Hematopoietic multipotent progenitor cell treated with erythropoietin and hydrocortisone succinate and interleukin-3 and kit ligand, for 6 days (in vitro differentiated cells): ENCODE measurements at regions not wholly inside any gene's neighbourhood (a gene's known extent, or its start where the extent isn't known, plus 50 kb on each side); places are given as distances from the start of the nearest gene placed in this dataset.
"Not testable (repeated sequence)": the region's sequence is repeated elsewhere in the genome, so short reads cannot be mapped to it uniquely, and the experiment has no call there.

Source experiments
- DNase-seq: peaks from one replicate; pipeline ENCODE4 v3.0.0-alpha.2; 2015

DNA sequence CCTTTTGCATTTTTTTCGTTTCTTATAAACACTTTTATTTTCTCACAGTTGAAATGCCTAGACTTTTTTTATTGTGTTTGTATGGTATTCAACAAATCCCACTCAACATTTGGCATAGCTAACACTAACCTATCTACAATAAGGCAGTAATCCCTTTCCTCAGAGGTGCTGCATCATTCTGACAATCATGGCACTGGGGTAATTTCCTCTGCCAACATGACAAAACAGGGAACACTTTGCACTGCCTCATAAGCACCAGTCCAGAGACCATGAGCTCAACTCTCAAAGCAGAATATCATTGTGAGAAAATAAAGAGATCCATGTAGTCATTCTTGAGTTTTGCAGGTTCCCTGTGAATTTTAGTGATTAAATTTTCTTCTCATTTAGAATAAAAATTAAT is 183.8 kb upstream of the INTU start:
- no peak for DNase-seq

DNA sequence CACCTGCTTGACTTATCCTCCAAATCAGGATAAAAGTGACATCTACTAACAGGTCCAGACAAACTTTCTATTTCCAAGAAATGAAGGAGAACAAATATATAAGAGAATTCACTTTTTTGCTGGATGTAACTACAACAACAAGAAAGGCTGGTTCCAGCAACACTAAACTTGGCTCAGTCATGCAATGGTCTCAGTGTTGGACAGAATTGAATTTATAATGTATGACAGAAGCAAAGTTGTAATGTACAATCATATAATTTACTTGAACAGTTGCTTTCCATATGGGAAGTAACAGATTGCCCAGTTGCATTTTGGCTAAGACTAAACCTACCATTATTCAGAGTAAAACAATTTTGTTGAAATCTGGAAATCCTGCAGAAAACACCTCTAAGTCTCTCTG is 183.3 kb upstream of the INTU start:
- DNase-seq: no peak

DNA sequence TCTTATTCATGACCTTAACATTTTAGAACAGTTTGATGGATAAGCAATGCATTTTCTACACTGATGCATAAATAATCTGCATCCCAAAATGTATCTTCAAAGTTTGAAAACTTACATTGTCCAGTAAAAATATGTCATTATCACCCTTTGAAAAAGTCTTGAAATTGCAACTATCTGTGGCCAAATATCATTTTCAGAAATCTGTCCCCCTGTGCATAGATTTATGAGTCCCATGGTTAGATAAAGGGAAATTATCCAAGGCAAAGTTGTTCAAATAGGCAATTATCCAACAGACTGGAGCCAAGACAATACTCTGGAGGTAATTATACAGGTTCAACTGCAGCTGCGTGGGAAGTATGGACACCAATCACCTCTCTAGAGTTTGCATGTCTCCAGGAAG is 182.5 kb upstream of the INTU start:
- DNase-seq: no peak

DNA sequence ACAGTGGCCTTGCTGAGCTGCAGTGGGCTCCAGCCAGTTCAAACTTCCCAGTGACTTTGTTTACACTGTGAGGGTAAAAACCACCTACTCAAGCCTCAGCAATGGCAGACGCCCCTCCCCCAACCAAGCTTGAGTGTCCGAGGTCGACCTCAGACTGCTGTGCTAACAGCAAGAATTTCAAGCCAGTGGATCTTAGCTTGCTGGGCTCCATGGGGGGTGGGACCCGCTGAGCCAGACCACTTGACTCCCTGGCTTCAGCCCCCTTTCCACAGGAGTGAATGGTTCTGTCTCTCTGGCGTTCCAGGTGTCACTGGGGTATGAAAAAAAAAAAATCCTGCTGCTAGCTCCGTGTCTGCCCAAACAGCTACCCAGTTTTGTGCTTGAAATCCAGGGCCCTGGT is 168.9 kb upstream of the INTU start:
- no peak for DNase-seq

DNA sequence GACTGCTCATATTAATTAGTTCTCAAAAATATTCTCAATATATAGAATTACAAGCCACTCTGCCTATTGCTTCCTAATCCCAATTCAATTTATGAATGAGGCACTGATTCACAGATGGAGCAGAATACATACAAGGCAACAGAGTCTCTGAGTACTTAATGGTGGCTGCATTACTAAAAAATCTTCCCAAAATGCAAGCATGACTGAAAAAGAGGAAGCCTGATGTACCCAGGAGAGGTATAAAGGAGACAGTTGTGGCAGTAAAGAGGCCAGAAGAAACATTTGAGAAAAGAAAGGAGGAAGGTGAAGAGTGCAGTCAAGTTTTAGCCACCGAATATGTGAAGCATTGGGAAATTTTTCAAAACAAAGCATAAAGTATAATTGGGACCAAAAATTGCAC is 163.2 kb upstream of the INTU start:
- no peak for DNase-seq

DNA sequence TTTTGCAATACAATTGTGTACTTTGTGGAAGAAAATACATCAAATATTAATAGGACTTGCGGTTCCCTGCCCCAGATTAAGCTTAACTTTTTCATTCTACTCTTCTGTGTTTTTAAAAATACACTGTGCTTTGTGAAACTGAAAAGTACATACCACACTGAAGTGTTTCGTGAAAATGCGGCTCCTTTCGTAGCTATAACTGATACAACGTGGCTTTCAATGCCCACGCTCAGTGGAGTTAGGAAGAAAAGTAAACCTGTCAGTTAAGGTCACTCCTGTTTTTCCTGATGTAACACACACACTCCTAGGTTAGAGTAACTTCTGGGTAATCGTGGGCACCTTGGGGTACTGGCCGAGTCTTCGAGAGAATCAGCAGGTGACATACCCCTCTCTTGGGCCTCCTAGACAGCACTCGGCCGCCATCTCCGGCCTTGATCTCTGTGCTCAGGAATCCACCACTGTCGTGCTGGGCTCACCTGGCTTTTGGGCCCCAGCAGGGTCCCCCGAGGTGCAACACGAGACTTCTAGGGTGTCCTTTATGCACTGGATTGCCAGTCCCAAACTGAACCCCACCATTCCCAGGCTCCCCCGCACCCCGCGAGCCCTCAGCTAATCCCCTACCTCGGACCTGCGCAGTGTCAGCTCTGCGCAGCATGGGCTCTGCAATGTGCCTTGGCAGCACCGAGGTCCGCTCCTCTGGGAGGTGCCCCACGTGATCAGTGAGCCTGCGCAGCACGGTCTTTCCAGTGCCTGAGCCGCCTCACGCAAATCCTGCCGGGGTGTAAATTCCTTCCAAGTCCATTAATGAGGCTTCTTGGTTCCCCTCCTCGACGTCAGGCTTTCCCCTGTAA is 162.6 kb upstream of the INTU start:
- no peak for DNase-seq

DNA sequence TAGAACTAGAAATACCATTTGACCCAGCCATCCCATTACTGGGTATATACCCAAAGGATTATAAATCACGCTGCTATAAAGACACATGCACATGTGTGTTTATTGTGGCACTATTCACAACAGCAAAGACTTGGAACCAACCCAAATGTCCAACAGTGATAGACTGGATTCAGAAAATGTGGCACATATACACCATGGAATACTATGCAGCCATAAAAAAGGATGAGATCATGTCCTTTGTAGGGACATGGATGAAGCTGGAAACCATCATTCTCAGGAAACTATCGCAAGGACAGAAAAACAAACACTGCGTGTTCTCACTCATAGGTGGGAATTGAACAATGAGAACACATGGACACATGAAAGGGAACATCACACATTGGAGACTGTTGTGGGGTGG is 154.5 kb upstream of the INTU start:
- not testable (repeated sequence) for DNase-seq

DNA sequence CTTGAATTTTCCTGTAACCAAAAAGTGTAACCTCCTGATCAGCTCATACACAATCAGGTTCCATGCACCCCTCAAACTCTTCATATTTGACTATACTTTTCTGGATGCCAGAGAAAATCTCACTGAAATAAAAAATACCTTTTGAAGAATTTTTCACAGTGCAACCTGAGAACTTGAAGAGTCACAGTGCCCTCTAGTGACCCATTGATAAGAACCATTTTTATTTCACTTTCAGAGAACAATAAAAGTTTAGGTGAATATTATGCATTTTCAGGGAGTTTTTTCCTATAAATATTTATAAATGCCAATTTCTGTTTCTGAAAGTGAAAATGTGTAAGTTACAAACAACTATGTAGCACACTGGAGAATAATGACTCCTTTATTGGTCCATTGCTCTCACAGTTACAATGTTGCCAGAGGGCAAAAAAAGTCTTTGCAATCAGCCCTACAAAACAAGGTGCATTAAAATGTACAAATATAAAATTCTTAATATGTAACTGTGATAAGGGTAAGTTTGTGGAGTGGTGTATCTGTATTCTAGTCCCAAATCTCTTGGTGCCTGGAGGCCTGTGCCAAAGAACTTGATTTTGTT is 153.6 kb upstream of the INTU start:
- DNase-seq: peak; percentile 64

DNA sequence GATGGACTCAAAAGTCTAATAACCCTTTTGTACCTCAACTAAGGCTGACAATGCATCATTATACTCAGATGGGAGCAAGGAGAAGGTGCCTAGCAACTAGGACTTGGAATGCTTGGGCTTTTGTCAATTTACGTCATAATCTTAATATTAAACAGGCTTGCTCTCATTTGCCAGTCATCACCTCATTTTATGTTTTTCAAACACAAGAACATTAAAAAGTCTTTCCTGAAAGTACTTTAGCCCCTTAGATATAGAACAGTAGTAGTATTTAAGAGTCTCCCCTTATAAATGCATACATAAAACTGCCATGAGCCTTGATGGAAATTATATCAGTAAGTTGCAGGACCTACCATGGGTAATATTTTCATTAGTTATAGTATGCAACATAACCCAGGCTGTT is 150.7 kb upstream of the INTU start:
- DNase-seq: no peak

DNA sequence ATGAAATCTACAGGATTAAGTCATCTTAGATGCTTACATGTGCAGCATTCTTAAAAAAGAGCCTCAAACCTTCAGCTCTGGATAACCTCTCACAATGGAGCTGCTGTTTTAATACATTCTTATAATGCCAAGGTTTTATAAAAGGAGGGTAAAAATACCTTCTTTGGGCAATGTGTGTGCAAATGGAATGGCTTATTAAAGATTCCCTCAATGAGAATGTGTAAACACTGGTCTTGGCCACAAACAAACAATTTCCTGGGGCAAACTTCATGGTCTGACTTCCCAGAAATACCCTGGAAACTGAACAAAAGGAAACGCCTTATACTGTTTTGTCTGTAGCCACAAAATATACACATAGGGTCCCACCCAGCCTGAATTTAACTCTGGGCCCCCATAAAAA is 148.6 kb upstream of the INTU start:
- DNase-seq: no peak

DNA sequence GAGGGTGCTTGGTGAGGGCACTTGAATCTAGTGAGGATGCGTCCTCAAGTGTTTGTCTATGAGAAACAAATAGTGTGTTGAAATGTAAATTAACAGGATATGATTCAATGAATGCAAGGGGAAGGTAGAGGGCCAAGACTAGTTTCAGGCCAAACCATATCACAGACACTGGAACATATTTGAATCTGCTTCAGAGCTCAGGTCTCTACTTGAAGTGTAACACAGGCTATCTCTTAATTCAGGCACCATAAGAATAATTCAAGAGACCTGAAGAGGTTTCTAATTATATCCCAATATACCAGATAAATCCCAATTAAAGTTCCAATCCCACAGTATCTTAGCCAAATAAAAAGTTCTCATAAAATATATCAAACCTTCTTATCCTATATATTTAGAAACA is 146.5 kb upstream of the INTU start:
- DNase-seq: no peak

DNA sequence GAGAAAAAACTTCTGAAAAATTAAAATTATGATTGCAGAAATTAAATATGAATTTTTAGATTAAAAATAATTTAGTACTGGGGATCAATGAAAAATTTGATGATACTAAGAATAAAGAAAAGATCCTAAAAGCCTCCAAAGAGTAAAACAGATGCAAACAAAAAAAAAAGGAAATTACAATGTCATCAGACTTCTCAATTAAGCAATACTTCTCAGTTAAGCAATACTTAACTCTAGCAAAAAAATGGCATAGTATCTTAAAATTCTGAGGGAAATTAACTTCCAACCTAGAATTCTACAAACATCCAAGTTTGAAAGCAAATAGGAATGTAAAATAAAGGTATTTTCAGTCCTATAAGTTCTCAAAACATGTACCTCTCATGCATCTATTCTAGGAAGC is 141.2 kb upstream of the INTU start:
- DNase-seq: peak; percentile 14

DNA sequence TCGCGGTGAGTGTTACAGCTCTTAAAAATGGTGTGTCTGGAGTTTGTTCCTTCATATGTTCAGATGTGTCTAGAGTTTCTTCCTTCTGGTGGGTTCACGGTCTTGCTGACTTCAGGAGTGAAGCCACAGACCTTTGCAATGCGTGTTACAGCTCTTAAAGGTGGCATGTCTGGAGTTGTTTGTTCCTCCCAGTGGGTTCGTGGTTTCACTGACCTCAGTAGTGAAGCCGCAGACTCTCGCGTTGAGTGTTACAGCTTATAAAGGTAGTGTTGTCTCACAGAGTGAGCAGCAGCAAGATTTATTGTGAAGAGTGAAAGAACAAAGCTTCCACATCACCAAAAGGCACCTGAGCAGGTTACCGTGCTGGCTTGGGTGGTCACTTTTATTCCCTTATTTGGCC is 135.9 kb upstream of the INTU start:
- DNase-seq: not testable (repeated sequence)

DNA sequence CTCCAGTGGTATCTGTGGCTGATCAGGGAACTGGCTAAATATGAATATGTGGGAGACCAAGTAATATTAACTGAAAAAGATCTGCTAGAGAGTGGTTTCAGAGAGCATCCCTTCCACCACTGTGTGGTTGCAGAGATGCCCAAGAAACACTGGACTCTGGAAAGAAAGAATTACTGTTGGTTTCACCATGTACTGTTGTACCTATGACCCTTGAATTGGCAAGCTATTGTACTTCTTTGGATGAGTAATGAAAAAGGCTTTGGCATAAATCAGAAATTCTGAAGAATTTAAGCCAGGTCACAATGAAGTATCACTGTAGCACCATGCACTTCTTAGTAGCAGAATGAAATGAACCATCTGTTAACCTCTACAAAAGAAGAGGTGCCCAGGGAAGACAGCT is 134.4 kb upstream of the INTU start:
- DNase-seq: no peak

DNA sequence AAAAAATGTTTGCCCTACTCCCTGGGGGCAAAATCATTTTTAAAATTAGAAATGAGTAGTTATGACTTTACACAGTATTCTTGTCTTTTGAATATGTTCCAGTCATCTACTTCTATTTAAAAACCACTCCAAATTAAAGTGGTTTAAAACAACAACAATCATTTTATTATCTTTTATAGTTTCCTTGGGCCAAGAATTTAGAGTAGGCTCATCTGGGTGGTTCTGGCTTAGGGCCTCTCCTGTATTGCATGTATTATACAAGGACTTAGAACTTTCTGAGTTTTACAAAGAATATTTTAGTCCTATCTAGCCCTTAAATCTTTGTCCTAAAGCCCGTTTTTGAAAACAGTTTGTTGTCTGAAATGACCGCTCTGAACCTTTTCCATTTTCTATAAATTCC is 132.5 kb upstream of the INTU start:
- DNase-seq: no peak

DNA sequence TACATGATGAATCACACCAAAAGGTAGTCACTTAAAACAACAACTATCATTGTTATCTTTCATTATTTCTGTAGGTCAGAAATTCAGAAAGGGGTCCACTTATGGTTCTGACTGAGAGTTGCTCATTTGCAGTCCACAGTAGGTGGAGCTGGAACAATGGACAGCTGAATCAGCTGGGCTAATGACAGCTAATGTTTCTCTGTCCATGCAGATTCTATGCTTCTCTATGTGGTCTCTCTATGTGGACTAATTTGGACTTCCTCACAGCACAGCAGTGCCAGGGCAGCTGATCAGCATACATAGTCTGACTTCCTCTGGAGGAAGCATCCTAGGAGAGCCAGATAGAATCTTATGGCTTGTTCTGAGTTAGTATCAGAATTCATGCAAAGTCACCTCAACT is 131.7 kb upstream of the INTU start:
- peak; percentile 5 for DNase-seq

DNA sequence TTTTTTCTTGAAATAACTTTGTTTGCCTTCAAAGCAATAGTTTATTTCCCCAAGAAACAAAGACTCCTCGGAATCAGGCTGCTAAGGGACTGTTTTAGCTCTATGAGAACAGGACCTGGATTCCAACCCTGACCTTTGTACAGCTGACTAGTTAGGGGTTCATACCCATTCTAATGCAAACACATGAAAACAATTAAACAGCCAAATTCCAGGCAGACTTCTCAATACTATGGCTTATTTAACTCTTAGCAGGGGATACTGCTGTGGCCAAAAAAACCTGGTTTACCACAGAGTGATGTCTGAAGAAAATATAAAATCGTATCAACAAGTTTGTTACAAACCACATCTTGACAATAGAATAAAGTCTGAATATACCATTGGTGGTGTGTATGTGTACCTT is 129.6 kb upstream of the INTU start:
- no peak for DNase-seq

DNA sequence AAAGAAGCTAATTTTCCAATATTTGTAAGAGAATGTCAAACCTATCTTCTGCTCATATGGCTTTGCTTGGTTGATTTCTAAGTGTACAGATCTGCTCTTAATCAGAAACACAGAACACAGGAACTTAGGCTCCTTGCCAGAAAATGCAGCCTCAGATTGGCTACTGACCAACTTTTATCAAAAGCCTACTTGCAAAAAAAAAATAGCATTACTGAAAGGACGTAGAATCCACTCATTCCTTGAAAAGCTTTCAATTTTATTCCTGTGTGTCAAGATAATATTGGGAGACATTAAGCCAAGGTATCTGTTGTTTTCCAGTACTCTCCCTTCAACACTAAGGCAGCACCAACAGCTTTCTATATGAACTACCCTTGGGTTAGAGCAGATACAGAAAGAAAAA is 127.6 kb upstream of the INTU start:
- DNase-seq: peak; percentile 54

DNA sequence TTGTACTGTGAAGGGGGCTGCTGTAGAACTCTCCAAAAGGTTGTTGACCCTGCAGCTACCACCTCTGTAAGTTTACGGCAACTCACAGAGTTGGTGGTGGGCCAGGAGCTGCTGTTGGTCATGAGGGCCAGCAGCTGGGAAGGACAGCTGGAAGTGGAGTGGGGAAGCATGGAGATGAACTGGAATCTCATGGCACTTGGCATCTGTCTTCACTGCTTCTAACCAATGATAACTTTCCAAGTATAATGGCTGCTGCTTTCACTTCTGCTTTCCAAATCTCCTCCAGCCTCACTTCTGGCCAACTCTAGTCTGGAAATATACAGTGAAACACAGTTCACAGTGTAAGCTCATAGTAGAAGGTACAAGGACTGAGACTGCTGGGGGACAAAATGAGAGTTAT is 126.5 kb upstream of the INTU start:
- DNase-seq: no peak

DNA sequence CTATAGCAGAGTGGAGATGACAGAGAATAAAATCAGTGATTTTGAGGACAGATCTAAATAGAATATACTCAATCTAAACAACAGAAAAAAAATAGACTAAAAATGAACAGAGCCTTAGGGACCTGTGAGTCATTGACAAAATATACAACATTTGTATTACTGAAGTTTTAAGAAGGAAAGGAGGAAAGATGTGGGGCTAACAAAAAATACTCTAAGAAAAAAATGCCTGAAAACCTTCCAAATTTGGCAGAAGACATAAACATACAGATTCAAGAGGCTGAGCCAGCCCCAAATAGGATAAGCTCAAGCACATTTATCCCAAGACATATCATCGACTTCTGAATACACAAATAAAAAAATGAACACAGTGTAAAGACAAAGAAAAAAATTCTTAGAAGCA is 123.6 kb upstream of the INTU start:
- no peak for DNase-seq

DNA sequence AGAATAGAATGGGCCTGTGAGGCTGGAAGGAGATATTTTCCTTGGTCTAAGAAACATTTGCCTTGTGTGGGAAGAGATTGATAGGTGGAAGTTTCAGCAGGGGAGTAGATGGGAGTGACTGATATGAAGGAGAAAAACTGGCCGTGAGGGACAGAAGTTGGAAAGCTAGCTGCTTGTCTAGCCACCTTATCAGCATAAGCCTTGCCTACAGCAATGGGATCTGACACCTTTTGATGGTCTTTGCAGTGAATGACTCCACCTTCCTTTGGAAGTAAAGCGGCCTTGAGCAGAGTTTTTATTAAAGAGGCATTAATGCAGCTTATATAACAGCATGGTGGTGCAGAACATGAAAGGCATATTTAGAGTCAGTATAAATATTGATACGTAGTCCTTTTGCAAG is 120.1 kb upstream of the INTU start:
- not testable (repeated sequence) for DNase-seq

DNA sequence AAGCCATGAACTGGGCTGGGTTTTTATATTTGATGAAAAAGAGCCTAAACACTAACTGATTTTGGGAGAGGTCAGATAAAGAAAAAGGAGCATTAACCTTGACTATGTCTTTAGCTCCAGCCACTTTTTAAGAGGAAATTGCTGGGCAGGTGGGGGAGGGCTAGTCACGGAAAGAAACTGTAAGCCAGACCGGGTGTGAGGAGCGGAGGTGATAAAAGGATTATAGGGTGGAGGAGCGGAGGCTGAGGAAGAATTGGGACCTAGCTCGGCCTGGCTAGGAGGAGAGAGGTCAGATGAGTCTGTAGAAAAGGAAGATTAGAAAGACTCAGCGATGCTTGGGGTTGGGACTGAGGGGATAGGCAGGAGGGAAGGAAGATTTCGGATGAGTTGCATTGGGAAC is 117.5 kb upstream of the INTU start:
- not testable (repeated sequence) for DNase-seq

DNA sequence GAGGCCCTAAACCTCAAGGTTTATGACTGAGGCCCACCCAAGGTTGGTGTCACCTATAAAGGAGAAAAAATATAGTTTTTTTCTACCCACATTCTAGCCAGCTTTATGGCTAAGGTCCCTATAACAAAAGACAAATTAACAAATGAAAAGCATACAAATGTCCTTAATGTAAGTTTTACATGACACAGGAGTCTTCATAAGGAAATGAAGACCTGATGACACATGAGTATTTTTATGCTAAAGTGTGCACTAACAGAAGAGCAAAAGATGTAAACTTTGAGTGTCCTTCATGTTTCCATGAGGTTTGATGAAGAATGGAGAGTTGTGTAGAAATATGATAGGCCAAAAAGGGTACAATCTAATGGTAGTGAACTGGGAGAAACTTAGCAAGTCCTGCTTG is 114.7 kb upstream of the INTU start:
- no peak for DNase-seq

DNA sequence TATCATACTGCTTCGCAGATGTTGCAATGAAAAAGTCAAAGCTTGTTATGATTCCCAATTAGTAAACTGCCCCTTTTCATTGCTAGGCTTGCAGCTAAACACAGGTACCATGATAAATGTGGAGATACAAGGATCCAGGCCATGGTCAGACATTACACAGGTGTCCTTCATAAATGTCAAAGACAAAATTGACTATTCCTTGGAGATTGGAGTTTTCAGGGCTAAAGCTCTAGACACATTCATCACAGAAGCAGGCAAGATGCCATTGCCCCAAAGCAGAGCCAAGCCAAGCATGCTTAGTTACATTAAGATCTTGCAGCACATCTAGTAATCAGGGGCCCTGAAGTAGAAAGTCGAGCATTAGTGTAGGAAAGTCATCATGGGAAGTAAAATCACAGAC is 111.3 kb upstream of the INTU start:
- no peak for DNase-seq

DNA sequence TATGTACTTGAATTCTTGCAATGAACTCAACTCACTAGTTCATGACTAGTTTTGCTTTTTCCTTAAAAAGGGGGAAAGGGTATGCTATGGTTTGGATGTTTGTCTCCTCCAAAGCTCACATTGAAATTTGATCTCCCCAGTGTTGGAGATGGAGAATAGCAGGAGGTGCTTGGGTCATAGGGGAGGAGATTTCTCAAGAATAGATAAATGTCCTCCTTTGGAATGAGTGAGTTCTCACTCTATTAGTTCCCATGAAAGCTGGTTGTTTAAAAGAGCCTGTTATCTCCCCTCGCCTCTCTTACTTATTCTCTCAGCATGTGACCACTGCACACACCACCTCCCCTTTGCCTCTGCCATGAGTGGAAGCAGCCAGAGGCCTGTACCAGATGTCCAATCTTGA is 109.4 kb upstream of the INTU start:
- no peak for DNase-seq
